T-helper 1 cell treated with Interleukin-12 subunit alpha and Interleukin-12 subunit beta and Interleukin-4 antibody, amounts not matched to agents 30 μg/mL and 1 μg/mL, for 36 hours (primary cell): ENCODE measurements at regions not wholly inside any gene's neighbourhood (a gene's known extent, or its start where the extent isn't known, plus 50 kb on each side); places are given as distances from the start of the nearest gene placed in this dataset.
"Not testable (repeated sequence)": the region's sequence is repeated elsewhere in the genome, so short reads cannot be mapped to it uniquely, and the experiment has no call there.

Source experiments
- H3K27ac Mint-ChIP-seq: one replicate; pipeline ENCODE4 v1.8.0; 2021; ENCODE audit warnings: mild to moderate bottlenecking, mixed read lengths
- H3K27me3 Mint-ChIP-seq: one replicate; pipeline ENCODE4 v1.8.0; 2021; ENCODE audit warnings: low read depth, mixed read lengths
- H3K36me3 Mint-ChIP-seq: one replicate; pipeline ENCODE4 v1.8.0; 2021; ENCODE audit warnings: low read depth, mixed read lengths
- H3K4me1 Mint-ChIP-seq: one replicate; pipeline ENCODE4 v1.8.0; 2021; ENCODE audit warnings: low read depth, mixed read lengths
- H3K4me3 Mint-ChIP-seq: one replicate; pipeline ENCODE4 v1.8.0; 2021; ENCODE audit warnings: mild to moderate bottlenecking, moderate library complexity, mixed read lengths
- H3K9me3 Mint-ChIP-seq: one replicate; pipeline ENCODE4 v1.8.0; 2021; ENCODE audit warnings: mixed read lengths

DNA sequence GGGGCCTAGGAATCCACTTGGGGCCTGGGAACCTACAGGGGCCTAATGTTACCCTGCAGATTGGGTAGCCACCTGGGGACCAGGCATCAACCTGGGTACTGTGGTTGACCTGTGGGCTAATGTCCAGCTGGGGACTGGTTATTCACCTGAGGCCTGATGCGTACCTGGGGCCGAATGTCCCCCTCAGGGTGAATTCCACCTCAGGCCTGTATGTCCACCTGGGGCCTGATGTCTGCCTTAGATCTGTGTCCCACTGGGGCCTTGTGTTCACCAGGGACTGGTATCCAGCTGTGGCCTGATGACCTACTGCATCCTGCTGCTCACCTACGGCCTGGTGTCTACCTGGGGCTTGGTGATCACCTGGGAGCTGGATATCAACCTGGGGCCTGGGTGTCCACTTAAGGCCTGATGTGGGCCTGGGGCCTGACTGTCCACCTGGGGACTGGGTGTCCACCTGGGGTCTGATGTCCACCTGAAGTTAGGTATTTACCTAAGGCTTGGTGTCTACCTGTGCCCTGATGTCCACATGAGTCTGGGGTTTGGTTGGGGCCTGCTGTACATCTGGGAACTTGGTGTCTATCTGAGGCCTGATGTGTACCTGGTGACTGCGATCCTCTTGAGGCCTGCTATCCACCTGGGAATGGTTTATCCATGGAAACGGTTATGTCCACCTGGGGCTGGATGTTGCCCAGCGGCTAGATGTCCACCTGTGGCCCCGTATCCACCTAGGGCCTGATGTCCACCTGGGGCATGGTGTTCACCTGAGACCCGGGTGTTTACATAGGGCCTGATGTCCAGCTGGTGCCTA is 1492.6 kb upstream of the TPTE start:
- not testable (repeated sequence) for H3K27ac Mint-ChIP-seq, H3K27me3 Mint-ChIP-seq, H3K36me3 Mint-ChIP-seq, H3K4me3 Mint-ChIP-seq, H3K9me3 Mint-ChIP-seq, H3K4me1 Mint-ChIP-seq

DNA sequence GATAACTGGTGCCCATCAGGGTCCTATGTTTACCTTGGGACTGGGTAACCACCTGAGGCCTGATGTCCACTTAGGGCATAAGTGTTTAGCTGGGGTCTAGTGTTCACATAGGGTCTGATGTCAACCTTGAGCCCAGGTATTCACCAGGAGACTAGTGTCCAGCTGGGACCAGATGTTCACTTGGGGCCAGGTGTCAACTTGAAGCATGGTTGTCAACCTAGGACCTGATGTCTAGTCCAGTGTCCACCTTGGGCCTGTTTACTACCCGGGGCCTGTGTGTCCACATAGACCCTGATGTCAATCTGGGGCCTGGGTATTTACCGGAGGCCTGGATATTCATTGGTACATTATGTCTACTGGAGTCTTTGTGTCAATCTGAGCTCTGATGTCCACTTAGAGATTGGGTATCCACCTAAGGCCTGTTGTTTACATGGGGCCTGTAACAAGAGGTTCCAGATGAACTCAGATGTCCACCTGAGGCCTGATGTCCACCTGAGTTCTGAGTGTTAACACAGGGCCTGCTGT is 1491.2 kb upstream of the TPTE start:
- H3K9me3 Mint-ChIP-seq, H3K4me3 Mint-ChIP-seq, H3K27me3 Mint-ChIP-seq, H3K36me3 Mint-ChIP-seq, H3K4me1 Mint-ChIP-seq, H3K27ac Mint-ChIP-seq: not testable (repeated sequence)

DNA sequence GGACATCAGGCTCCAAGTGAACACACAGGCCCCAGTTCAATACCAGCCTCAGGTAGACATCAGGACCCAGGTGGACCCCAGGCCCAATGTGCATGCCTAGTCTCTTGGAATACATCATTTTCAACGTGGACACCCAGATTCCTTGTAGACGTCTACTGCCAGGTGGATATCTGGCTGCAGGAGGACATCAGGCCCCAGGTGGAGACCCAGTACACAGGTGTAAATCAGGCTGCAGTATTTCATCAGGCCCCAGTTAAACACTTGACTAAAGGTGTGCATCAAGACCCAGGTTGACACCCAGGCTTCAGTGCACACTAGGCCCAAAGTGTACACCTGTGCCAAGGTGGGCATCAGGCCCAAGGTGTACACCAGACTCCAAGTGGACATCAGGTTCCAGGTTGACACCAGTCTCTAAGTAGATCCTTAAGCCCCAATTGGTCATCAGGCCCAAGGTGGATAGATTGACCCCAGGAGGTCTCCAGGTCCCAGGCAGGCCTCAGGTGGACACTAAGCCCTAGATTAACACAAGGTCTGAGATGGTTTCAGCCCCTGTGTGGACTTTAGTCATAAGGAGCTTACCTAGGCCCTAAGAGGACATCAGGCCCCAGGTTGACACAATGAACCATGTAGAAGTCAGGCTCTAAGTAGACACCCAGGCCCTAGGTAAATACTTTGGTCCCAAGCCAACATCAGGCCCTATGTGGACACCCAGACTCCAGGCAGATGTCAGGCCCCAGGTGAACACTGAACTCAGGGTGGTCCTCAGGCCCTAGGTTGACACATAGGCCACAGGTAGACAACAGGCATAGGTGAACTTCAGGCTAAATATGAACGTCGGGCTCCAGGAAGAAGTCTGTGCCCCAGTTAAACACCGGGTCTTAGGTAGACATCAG is 1489.7 kb upstream of the TPTE start:
- H3K9me3 Mint-ChIP-seq: not testable (repeated sequence)

DNA sequence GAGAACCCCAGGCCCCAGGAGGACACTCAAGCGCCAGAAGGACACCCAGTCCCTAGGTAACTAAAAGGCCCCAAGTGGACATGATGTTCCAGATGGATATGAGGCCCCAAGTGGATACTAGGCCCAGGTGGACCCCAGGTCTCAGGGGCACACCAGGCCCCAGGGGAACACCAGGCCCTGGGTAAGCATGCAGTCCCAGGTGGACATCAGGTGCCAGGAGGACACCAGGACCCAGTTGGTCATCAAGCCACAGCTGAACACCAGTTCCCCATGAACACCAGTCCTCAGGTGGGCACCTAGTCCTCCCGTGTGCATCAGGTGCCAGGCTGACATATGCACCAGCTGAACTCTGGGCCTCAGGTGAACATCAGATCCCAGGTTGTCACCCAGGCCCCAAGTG is 1488.8 kb upstream of the TPTE start:
- H3K4me1 Mint-ChIP-seq, H3K27me3 Mint-ChIP-seq, H3K27ac Mint-ChIP-seq, H3K9me3 Mint-ChIP-seq, H3K36me3 Mint-ChIP-seq, H3K4me3 Mint-ChIP-seq: not testable (repeated sequence)

More for the DNA sequence above, 1489.7 kb upstream of the TPTE start:
- not testable (repeated sequence) for H3K27me3 Mint-ChIP-seq, H3K27ac Mint-ChIP-seq, H3K4me3 Mint-ChIP-seq, H3K4me1 Mint-ChIP-seq, H3K36me3 Mint-ChIP-seq

DNA sequence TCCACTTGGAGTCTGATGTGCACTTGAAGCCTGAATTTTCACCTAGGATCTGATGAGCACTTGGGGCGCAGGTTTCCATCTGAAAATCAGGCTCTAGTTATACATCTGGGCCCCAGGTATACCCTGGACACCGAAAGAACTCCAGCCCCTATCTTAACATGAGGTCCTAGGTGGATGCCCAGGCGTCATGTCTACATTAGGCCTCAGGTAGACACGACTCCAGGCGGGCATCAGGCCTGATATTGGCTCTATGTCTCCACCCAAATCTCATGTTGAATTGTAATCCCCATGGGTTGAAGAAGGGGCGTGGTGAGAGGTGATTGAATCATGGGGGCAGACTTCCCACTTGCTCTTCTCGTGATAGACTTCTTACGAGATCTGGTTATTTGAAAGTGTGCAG is 1488.1 kb upstream of the TPTE start:
- not testable (repeated sequence) for H3K27ac Mint-ChIP-seq, H3K9me3 Mint-ChIP-seq, H3K4me1 Mint-ChIP-seq, H3K36me3 Mint-ChIP-seq, H3K4me3 Mint-ChIP-seq, H3K27me3 Mint-ChIP-seq

DNA sequence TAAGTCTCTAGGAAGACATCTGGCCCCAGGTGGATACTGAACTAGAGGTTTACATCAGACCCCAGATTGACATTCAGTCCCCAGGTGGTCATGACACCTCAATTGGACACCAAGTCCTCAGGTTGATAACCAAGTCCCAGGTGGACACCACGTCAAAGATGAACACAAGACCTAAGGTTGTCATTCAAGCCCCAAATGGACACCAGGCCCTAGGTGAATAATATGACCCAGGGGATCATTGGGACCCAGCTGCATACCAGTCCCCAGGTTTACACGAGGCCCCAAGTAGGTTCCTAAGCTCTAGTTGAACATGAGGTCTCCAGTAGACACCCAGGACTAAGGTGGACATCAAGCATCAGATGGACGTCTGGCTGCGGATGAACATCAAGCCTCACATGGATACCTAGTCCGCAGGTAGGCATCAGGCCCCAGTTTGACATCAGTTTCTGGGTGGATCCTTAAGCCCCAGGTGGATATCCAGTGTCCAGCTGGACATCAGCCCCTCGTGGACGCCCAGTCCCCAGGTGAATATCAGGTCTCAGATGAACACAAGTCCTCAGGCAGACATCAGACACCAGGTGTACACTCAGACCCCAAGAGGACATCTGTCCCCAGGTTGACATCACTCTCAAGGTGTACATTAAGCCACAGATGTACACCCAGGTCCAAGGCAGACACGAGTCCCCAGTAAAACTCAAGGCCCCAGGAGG is 1486.7 kb upstream of the TPTE start:
- not testable (repeated sequence) for H3K9me3 Mint-ChIP-seq, H3K27ac Mint-ChIP-seq, H3K27me3 Mint-ChIP-seq, H3K4me1 Mint-ChIP-seq, H3K4me3 Mint-ChIP-seq, H3K36me3 Mint-ChIP-seq

DNA sequence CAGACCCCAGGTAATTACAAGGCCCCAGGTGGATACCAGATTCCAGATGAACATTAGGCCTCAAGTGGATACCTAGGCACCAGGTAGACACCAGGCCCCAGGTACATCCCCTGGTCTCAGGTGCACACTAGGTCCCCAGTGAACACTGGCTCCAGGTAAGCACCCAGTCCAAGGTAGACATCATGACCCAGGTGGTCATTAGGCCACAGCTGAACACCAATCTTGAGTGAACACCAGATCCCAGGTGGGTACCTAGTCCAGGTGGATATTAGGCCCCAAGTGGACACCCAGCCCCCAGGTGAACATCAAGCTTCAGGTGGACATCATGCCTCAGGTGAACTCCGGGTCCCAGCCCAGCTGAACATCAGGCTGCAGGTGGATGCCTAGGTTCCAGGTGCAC is 1486.2 kb upstream of the TPTE start:
- not testable (repeated sequence) for H3K9me3 Mint-ChIP-seq, H3K4me1 Mint-ChIP-seq, H3K27me3 Mint-ChIP-seq

DNA sequence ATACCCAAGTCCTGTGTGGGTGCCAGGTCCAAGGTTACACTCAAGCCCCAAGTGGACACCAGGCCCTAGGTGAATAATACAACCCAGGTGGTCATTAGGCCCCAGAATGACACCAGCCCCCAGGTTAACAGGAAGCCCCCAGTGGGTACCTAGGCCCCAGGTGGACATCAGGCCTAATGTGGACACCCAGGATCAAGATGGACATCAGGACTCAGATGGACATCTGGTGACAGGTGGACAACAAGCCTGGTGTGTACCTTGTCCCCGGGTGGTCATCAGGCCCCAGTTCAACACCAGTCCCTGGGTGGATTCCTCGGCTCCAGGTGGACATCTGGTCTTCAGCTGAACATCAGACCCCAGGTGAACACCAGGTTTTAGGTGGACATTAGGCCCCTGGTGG is 1485.4 kb upstream of the TPTE start:
- H3K4me1 Mint-ChIP-seq, H3K9me3 Mint-ChIP-seq, H3K27me3 Mint-ChIP-seq, H3K36me3 Mint-ChIP-seq, H3K4me3 Mint-ChIP-seq, H3K27ac Mint-ChIP-seq: not testable (repeated sequence)

More for the DNA sequence above, 1486.2 kb upstream of the TPTE start:
- not testable (repeated sequence) for H3K4me3 Mint-ChIP-seq, H3K36me3 Mint-ChIP-seq, H3K27ac Mint-ChIP-seq

DNA sequence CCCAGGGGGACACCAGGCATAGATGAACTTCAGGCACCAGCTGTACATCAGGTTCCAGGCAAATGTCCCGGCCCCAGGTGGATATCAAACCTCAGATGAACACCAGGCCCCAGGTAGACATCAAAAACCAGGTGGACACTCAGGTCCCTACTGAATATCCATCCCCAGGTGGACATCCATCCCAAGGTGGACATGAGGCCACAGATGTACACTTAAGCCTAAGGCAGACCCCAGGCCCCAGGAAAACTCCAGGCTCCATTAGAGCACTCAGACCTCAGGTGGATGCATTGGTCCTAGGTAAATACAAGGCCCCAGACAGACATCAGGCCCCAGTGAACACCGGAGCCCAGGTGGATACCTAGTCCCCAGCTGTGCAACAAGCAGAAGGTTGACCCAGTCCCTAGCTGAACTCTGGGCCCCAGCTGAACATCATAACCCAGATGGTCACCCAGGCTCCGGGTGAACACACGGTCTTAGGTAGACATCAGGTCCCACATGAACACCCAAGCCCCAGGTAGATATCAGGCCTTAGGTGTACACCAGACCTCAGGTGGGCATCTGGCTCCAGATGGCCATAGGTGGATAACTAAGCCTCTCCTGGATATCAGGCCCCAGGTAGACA is 1484.3 kb upstream of the TPTE start:
- not testable (repeated sequence) for H3K4me1 Mint-ChIP-seq, H3K36me3 Mint-ChIP-seq, H3K4me3 Mint-ChIP-seq, H3K9me3 Mint-ChIP-seq, H3K27me3 Mint-ChIP-seq, H3K27ac Mint-ChIP-seq

DNA sequence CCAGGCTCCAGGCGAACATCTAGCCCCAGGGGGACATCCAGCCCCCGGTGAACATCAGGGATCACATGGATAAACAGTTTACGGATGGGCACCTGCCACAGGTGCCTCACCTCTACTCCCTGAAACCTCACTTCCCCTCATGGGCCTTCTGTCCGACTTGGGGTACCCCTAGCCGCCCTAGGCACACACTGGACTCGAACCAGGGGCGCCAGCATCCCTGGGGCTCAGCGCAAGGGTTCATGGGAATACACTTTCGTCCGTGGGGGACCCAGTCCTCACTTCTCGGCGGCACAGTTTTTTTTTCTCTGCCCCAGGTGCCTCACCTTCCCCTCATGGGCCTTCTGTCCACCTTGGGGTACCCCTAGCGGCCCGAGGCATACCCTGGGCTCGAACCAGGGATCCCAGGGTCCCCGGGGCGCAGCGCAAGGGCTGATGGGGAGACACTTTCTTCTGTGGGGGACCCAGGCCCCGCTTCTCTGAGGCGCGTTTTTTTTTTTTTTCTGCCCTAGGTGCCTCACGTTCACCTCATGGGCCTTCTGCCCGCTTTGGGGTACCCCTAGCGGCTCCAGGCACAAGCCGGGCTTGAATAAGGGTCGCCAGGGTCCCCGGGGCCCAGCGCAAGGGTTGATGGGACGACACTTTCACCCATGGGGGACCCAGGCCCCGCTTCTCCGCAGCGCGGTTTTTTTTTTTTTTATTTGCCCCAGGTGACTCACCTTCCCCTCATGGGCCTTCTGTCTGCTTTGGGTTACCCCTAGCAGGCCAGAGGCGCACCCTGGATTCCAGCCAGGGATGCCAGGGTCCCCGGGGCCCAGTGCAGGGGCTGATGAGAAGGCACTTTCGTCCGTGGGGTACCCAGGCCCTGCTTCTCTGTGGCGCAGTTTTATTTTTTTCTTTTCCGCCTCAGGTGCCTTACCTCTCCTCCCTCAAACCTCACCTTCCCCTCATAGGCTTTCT is 1483.5 kb upstream of the TPTE start:
- H3K27me3 Mint-ChIP-seq, H3K36me3 Mint-ChIP-seq, H3K9me3 Mint-ChIP-seq, H3K4me1 Mint-ChIP-seq, H3K4me3 Mint-ChIP-seq, H3K27ac Mint-ChIP-seq: not testable (repeated sequence)

DNA sequence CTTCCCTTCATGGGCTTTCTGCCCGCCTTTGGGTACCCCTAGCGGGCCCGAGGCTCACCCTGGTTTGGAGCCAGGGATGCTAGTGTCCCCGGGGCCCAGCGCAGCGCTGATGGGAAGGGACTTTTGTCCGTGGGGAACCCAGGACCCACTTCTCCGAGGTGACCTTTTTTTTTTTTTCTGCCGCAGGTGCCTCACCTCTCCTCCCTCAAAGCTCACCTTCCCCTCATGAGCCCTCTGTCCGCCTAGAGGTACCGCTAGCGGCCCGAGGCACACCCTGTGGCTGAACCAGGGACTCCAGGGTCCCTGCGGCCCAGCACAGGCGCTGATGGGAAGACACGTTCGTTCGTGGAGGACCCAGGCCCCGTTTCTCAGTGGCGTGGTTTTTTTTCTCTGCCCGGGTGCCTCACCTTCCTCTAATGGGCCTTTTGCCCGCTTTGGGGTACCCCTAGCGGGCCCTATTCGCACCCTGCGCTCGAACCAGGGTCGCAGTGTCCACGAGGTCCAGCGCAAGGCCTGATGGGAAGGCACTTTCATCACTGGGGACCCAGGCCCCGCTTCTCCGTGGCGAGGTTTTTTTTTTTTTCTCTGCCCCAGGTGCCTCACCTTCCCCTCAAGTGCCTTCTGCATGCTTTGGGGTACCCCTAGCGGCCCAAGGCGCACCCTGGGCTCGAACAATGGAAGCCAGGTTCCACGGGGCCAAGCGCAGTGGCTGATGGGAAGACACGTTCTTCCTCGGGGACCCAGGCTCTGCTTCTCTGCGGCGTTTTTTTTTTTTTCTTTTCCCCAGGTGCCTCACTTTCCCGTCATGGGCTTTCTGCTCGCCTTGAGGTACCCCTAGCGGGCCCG is 1481.6 kb upstream of the TPTE start:
- H3K27me3 Mint-ChIP-seq, H3K27ac Mint-ChIP-seq, H3K36me3 Mint-ChIP-seq, H3K4me3 Mint-ChIP-seq, H3K4me1 Mint-ChIP-seq, H3K9me3 Mint-ChIP-seq: not testable (repeated sequence)

DNA sequence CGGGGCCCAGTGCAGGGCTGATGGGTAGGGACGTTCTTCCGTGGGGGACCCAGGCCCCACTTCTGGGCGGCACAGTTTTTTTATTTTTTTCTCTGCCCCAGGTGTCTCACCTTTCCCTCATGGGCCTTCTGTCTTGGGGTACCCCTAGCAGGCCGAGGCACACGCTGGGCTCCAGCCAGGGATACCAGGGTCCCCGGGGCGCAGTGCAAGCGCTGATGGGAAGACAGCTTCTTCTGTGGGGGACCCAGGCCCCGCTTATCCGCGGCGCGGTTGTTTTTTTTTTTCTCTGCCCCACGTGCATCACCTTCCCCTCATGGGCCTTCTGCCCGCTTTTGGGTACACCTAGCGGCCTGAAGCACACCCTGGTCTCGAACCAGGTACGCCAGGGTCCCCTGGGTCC is 1481.0 kb upstream of the TPTE start:
- H3K9me3 Mint-ChIP-seq, H3K36me3 Mint-ChIP-seq, H3K4me1 Mint-ChIP-seq, H3K27me3 Mint-ChIP-seq, H3K27ac Mint-ChIP-seq, H3K4me3 Mint-ChIP-seq: not testable (repeated sequence)
